ENCODE measurements at regions not wholly inside any gene's neighbourhood (a gene's known extent, or its start where the extent isn't known, plus 50 kb on each side); places are given as distances from the start of the nearest gene placed in this dataset.

DNA sequence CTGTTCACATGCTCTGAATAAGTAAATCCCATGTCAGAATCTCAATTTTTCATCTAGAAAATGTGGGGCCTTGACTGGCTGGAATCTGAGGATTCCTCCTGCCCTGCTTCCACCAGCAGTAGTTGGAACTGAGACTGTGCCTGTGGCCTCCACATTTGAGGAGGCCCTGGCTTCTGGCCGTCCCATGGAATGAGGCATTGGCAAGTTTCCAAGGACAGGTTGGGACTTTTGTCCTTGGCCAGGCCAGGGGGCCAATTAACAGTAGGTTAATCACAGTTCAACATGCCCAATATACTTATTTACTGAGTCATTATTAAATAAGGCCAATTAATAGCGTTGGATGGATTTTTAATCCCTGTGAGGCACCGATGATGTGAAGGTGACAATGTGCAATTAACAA is 50.2 kb upstream of the GABRE start:
- TF ChIP-seq HDAC6 (IDR thresholded peaks at IDR 0.05; ENCODE audit: unreplicated experiment) (no peak), ATF7 (IDR thresholded peaks at IDR 0.05; ENCODE audit: low read depth) (no peak), CBX3 (IDR thresholded peaks at IDR 0.05; ENCODE audit: borderline replicate concordance, low read depth) (no peak), HDGF (IDR thresholded peaks at IDR 0.05) (no peak), CREB1 (IDR thresholded peaks at IDR 0.05; ENCODE audit: low read depth) (no peak)
- TF ChIP-seq, protein P1, sequence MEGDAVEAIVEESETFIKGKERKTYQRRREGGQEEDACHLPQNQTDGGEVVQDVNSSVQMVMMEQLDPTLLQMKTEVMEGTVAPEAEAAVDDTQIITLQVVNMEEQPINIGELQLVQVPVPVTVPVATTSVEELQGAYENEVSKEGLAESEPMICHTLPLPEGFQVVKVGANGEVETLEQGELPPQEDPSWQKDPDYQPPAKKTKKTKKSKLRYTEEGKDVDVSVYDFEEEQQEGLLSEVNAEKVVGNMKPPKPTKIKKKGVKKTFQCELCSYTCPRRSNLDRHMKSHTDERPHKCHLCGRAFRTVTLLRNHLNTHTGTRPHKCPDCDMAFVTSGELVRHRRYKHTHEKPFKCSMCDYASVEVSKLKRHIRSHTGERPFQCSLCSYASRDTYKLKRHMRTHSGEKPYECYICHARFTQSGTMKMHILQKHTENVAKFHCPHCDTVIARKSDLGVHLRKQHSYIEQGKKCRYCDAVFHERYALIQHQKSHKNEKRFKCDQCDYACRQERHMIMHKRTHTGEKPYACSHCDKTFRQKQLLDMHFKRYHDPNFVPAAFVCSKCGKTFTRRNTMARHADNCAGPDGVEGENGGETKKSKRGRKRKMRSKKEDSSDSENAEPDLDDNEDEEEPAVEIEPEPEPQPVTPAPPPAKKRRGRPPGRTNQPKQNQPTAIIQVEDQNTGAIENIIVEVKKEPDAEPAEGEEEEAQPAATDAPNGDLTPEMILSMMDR (IDR thresholded peaks at IDR 0.05 in 2 of 3, conservative IDR thresholded peaks at IDR 0.05 in 1 of 3; ENCODE audit: control insufficient read depth in 2 of 3, extremely low read depth in 1 of 3, insufficient read depth in 1 of 3, low read depth in 3 of 3, low read length in 3 of 3) = no peak

All from GM12878 (cell line).